GM13977 (cell line): ENCODE measurements at regions not wholly inside any gene's neighbourhood (a gene's known extent, or its start where the extent isn't known, plus 50 kb on each side); places are given as distances from the start of the nearest gene placed in this dataset.

ENCODE experiments used
- DNase-seq: peaks from one replicate; pipeline ENCODE4 v3.0.0; 2012; ENCODE audit warnings: low spot score
- CTCF ChIP-seq: IDR thresholded peaks from 2 replicates; pipeline ENCODE4 v1.5.1; 2012; ENCODE audit warnings: mild to moderate bottlenecking, control low read depth; ENCODE audit not compliant: insufficient read depth; ENCODE audit errors: extremely low read depth, missing control alignments
- in situ Hi-C: fragments of 300-500 bp; cut with MboI; formaldehyde crosslinking; loops from one replicate; pipeline ENCODE4 v1.12.0; 2022; ENCODE audit warnings: low sequenced_read_pairs, low pct_unique_long_range_greater_than_20kb, mixed read lengths, inconsistent platforms; ENCODE audit not compliant: unreplicated experiment

- DNase-seq: no peak
- in situ Hi-C loops: no loop called here
- TF ChIP-seq CTCF: no peak
Measured at GRCh38 chr9:16120231-16120641, 567.4 kb downstream of the CCDC171 start.

DNA sequence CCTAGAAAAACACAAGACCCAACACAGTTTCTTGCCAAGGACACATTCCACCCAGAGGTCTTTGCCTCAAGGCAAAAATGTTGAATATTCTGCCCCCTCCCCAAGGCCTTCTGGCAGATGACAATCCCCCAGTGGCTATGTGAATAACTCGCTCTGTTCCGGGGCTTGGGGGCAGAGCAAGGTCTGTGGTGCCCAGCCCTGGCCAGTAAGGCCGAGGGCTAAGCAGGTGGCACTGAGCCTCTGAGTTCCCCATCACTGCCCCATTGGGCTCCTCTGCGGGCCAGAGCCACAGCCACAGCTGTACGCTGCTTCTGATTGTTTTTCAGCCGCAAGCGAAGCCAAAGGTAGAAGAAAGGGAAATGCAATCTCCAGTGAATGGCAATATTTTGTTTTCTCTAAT lies 567.9 kb downstream of the CCDC171 start:
- in situ Hi-C loops: no loop called here
- TF ChIP-seq CTCF: no peak

DNA sequence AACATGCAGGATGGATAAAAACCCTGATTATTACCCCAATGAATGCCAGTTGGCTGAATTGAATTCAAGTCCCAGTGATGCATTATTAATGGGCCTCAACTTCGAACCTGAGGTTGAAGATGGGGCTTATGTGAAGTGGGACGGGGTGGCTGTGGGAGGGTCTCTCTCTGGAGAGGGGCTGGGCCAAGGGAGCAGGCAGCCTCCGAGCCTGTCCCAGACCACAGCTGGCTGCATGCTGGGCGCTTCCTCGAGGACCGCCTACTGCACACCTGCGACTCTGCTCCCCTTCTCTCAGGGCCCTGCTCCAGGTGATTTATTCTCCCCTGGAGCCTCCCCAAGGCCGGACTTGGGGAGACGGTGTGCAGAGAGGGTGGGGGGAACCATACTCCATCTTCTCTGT lies 568.3 kb downstream of the CCDC171 start:
- DNase-seq: no peak
- in situ Hi-C loops: no loop called here
- no peak for TF ChIP-seq CTCF

More for the DNA sequence above, 567.9 kb downstream of the CCDC171 start:
- DNase-seq: no peak

DNA sequence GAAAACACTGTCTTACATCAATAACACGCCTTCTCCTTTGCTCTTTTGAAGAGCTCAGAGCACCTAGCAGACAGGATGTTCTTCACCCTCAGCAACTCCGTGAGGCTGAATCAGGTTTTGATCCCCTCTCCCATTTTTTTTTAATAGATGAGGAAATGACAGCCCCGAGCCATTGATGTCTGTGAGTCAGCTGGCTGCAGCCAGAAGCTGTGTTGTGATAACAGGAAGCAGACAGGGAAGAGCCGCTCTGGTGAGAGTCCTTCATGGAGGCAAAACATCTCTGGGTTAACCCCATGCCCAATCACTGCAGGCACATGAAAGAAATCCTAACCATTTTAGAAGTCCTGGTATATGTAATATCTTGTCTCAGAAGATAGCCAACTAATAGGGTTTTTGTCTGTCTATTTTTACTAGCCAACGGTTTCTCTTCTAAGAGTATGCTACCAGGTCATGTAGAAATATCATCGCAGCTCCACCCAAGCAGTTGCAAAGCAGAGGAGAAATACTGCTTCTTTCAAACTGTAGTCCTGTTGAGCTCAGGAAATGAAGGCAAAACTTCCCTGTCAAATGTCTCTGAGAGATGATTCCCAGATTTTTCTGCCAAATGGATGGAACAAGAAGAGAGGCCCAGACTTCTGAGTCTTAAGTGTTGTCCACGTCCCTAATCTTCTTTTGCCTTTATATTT lies 568.9 kb downstream of the CCDC171 start:
- no peak for TF ChIP-seq CTCF
- DNase-seq: no peak
- in situ Hi-C loops: no loop called here

DNA sequence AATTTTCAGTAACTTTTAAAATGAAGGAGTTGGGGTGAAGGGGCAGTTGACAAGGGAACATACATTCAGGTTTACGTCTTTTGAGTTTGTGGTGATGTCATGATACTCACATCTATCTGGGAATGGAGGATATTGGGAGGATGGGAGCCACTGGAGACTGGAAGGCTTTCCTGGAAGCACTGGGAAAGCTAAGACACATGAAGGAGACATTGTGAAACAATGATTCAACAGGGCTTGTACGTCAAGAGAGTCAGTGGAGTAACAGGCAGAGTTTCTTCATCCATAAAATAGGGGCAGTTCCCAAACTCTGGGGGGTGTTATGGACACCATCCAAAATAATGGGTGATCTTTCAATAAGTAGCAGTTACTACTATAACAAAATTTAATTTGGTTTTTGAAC lies 572.8 kb downstream of the CCDC171 start:
- no peak for TF ChIP-seq CTCF
- in situ Hi-C loops: loop anchor here (25.0 kb wide), 1 partner anchor 263 kb away; no protein-coding TSS in a partner anchor
- no peak for DNase-seq

DNA sequence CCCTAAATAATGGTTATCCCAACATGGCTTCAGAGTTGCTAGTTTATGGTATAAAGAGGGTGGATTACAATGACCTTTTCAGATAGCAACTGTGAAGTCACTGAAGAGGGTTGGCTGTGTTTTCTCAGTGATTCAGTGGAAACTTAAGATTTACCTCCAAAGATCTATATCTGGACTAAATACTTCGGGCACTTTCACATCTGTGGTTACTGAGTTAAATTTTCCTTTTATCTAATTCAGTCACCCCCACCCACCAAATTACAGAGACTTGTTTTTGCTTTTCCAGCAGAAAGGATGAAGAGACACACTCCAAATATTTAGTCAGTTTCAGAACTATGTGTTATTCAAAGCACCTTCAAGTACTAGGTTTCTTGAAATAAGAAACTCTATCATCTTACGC lies 573.2 kb downstream of the CCDC171 start:
- no peak for TF ChIP-seq CTCF
- in situ Hi-C loops: loop anchor here (25.0 kb wide), 1 partner anchor 264 kb away; no protein-coding TSS in a partner anchor
- DNase-seq: no peak
